GM12865 (cell line): ENCODE measurements at regions not wholly inside any gene's neighbourhood (a gene's known extent, or its start where the extent isn't known, plus 50 kb on each side); places are given as distances from the start of the nearest gene placed in this dataset.

Experiments
- DNase-seq: peaks from one replicate; pipeline ENCODE4 v3.0.0; 2010; ENCODE audit warnings: low read depth
- H3K4me3 ChIP-seq: 2 replicates; pipeline ENCODE4 v1.5.1; 2011; ENCODE audit warnings: mild to moderate bottlenecking, low read depth, low read length, control low read depth
- TF ChIP-seq, protein P1 (sequence below): IDR thresholded peaks from 2 replicates; pipeline ENCODE4 v1.5.1; 2011; ENCODE audit warnings: low read length, control low read depth, low read depth, inconsistent platforms; ENCODE audit not compliant: insufficient read depth; ENCODE audit errors: missing control alignments

DNA sequence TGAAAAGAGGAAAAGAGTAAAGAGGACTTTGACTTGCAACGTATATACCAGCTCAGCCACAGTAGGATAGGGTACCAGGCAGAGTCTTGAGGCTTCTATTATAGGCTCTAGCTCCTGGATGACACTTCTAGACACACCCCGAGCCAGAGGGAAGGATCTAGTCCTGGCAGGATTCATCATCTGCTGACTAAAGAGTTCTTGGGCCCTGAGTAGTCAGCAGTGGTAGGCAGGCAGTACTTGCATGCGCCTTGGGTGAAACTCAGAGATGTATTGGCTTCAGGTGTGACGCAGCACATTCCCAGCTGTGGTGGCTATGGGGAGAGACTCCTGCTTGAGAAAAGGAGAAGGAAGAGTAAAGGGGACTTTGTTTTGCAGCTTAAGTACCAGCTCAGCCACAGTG, 162.3 kb upstream of the APP start:
- no peak for DNase-seq
- H3K4me3 ChIP-seq, result no peak overlapping the region
- TF ChIP-seq, protein P1, sequence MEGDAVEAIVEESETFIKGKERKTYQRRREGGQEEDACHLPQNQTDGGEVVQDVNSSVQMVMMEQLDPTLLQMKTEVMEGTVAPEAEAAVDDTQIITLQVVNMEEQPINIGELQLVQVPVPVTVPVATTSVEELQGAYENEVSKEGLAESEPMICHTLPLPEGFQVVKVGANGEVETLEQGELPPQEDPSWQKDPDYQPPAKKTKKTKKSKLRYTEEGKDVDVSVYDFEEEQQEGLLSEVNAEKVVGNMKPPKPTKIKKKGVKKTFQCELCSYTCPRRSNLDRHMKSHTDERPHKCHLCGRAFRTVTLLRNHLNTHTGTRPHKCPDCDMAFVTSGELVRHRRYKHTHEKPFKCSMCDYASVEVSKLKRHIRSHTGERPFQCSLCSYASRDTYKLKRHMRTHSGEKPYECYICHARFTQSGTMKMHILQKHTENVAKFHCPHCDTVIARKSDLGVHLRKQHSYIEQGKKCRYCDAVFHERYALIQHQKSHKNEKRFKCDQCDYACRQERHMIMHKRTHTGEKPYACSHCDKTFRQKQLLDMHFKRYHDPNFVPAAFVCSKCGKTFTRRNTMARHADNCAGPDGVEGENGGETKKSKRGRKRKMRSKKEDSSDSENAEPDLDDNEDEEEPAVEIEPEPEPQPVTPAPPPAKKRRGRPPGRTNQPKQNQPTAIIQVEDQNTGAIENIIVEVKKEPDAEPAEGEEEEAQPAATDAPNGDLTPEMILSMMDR, result no peak

DNA sequence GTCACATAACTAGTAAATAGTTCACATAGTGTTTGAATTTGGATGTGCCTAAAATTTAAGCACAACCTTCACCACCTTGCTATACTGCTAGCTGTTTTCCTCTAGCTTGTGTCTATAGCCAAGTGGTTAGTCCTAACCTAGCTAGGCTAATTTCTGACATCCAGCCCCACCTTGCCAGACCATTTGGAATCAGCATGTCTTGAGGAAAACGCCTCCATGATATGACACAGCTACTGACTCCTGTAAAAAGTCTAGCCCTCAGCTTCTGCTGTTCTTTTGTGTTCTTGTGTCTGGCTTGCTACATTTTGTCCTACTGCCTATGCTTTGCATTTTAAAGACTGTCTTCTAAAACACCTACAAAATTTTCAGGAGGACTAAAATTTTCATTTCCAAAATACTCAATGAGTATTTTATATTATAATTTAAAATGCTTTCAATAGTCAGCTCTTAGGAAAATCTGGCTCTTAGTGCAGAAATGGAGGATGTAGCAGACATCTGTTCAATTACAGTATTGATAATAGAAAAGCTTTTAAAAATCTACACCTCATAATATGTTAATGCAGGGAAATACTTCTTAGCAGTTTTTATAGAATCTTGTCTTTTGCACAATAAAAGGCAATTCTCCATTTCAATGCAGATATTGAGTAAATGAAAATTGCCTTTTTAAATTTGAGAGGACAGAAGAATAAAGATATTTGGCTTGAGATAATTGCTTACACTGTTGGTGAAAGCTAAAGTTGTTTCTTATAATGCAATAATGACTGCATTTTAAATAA, 160.8 kb upstream of the APP start:
- no peak for DNase-seq
- TF ChIP-seq, protein P1, result no peak
- H3K4me3 ChIP-seq, result no peak overlapping the region

DNA sequence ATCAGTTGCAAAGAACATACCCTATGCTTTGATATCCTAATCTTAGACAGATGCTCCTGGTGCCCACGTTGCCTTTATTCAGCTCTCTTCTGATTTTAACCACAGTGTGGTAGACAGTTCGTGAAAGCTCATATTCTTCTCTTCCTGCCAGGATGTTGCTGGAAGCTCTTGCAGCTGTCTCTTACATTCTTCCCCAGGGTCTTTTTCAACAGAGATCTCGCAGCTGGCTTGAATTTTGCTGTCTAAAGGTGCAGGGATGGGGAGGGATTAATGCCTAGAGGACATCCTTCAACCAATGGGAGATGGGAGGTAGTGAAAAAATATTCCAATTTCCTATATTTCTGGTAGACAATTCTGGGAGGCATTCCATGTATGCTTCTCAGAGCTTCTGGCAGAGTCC, 150.0 kb upstream of the APP start:
- H3K4me3 ChIP-seq, result no peak overlapping the region
- TF ChIP-seq, protein P1, result no peak
- no peak for DNase-seq

DNA sequence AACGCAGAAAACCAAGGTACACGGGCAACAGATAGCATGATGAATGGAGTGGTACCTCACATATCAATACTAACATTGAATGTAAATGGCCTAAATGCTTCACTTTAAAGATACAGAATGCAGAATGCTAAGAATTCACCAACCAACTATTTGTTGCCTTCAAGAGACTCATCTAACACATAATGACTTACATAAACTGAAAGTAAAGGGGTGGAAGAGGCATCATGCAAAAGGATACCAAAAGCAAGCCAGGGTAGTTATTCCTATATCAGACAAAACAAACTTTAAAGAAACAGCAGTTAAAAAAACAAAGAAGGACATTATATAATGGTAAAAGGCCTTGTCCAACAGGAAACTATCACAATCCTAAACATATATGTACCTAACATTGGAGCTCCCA, 137.1 kb upstream of the APP start:
- DNase-seq, result no peak
- TF ChIP-seq, protein P1, result no peak
- no peak overlapping the region for H3K4me3 ChIP-seq

DNA sequence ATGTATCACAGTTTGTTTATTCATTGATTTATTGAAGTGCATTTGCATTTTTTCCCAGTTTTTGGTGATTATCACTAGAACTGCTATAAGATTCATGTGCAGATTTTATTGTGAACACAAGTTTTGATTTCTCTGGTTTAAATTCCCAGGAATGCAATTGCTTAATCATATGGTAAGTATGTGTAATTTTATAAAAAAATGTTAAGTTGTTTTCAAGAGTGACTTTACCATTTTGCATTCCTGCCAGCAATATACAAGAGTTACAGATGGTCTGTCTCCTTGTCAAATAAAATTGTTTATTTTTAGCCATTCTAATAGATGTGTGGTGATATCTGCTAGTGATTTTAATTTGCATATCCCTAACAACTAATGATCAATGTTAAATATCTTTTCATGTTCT, 127.3 kb upstream of the APP start:
- TF ChIP-seq, protein P1, result no peak
- H3K4me3 ChIP-seq, result no peak overlapping the region
- DNase-seq, result no peak

DNA sequence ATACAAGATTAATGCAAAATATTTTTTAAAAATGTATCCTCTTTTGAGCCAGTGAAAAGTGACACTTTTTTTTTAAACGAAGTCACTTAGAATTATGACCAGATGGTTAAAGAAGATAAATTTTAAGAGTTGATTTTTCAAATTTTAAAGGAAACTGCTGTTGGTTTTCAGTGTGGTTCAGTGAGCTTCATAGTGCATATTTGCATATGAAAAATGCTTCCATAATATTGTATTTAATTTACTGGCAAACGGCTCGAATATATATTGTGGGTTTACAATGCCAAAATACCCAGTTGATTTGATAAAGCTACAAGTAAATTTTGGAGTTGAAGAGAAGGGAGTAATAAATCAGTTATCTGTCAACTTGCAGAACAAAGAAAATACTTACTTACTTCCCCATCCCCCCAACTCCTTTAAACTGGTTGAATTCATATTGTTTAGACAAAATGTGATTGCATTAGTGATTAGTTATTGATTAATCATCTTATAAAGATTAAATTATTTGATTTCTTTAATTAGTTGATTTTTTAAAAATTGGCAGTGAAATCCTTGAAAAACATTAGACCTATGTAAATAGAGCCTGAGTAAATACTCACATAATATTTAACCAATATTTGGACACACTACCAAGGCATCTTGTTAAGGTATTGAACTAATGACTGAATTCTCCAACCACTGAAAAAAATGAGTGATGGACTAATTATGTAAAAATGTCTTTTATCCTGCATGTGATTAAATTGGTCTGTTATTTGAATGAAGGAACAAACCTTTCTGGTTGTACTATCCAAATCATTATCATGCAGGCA, 122.8 kb upstream of the APP start:
- DNase-seq, result no peak
- H3K4me3 ChIP-seq, result no peak overlapping the region
- TF ChIP-seq, protein P1, result no peak

DNA sequence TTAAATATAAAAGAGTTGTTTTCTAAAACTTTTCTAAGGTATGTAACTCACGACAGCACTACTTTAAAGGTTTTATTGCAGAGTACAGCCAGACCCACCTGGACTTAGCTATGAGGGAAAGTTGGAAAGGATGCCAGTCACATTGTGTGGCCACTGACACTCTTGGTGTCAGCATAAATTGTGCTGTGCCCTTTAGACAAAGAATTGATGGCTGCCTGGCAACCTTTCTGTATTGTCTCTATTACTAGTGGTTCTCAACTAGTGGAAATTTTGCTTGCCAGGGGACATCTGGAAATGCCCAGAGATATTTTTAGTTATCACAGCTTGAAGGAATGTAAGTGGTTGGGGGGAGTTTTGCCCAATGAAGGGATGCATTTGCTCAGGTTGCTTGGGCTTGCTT, 117.5 kb upstream of the APP start:
- DNase-seq, result no peak
- H3K4me3 ChIP-seq, result no peak overlapping the region
- TF ChIP-seq, protein P1, result no peak
